ENCODE measurements at regions not wholly inside any gene's neighbourhood (a gene's known extent, or its start where the extent isn't known, plus 50 kb on each side); places are given as distances from the start of the nearest gene placed in this dataset.

DNA sequence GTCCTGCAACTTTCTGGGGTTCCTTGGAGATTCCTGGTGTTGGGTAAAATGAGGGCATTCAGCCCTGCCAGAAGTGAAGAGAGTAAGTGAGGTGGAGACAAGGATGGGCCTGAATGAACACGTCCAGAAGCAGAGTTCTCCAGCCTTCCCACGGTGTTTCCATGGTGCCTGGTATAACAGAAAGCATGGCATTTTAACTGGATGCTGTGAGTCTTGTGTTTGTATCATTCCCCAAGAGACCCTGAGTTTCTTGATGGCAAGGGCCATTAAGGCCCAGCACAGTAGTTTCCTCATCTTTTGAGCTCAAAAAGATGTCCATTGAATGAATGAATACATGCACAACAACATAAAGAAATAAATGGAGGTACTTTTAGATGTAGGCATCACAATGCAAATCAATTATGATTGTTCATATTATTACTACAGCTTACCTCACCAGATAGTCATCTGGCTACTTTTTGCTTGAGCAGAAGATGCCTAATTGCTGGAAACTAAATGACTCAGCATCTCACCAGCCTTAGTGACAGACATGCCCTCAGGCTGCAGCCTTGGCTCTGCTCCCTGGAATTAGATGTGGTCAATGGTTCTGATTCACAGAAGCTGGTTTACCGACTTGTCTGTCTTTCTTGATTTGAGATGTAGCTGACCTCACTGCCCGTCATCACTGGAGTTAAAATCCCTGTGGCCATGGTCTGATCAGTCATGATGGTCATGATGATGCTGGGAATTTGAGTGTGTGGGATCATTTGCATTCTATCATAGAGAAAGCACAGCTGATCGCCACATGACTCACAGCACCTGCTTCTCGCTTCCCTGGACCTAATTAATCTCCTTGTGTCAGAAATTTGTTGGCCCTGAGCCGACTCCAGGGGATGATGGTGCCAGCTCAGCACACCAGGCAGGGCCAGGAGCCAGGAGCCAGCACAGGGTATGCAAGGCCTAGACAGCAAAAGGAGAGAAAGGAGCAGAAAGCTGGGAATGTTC, 83.9 kb downstream of the CXCL12 start:
- no peak for TF ChIP-seq CTCF (IDR thresholded peaks at IDR 0.05)
- no peak for TF ChIP-seq POLR2A (IDR thresholded peaks at IDR 0.05)

All from gastroesophageal sphincter (tissue), 3 donors.